Superior temporal gyrus (tissue), 1 donor: ENCODE measurements at regions not wholly inside any gene's neighbourhood (a gene's known extent, or its start where the extent isn't known, plus 50 kb on each side); places are given as distances from the start of the nearest gene placed in this dataset.
"Not testable (repeated sequence)": the region's sequence is repeated elsewhere in the genome, so short reads cannot be mapped to it uniquely, and the experiment has no call there.

ENCODE experiments used
- DNase-seq: peaks from one replicate; pipeline ENCODE4 v3.0.0-alpha.2; 2016; ENCODE audit errors: extremely low spot score

- DNase-seq = no peak
Measured at GRCh38 chr12:87679251-87679650, 349.9 kb downstream of the C12orf50 start.

GRCh38 chr12:87678453-87678852 is 350.7 kb downstream of the C12orf50 start:
- no peak for DNase-seq

- DNase-seq = no peak
Measured at GRCh38 chr12:87676731-87677130, 352.5 kb downstream of the C12orf50 start.

GRCh38 chr12:87671757-87672156 is 357.4 kb downstream of the C12orf50 start:
- no peak for DNase-seq

GRCh38 chr12:87670448-87670847 is 358.8 kb downstream of the C12orf50 start:
- no peak for DNase-seq

- DNase-seq = no peak
Measured at GRCh38 chr12:87667378-87667777, 361.8 kb downstream of the C12orf50 start.

- no peak for DNase-seq
Measured at GRCh38 chr12:87661786-87662377, 367.3 kb downstream of the C12orf50 start.

- no peak for DNase-seq
Measured at GRCh38 chr12:87660987-87661774, 368.0 kb downstream of the C12orf50 start.

- no peak for DNase-seq
Measured at GRCh38 chr12:87660291-87660690, 368.9 kb downstream of the C12orf50 start.

GRCh38 chr12:87656311-87656710 is 372.9 kb downstream of the C12orf50 start:
- no peak for DNase-seq

GRCh38 chr12:87651670-87652425 is 377.4 kb downstream of the C12orf50 start:
- DNase-seq = no peak

GRCh38 chr12:87642245-87642644 is 387.0 kb downstream of the C12orf50 start:
- DNase-seq = no peak

- DNase-seq = no peak
Measured at GRCh38 chr12:87618199-87618598, 411.0 kb downstream of the C12orf50 start.

- DNase-seq = no peak
Measured at GRCh38 chr12:87612996-87613395, 416.2 kb downstream of the C12orf50 start.

- DNase-seq = no peak
Measured at GRCh38 chr12:87608321-87608720, 420.9 kb downstream of the C12orf50 start.

GRCh38 chr12:87603727-87604126 is 425.5 kb downstream of the C12orf50 start:
- DNase-seq = no peak

GRCh38 chr12:87599459-87599858 is 429.7 kb downstream of the C12orf50 start:
- no peak for DNase-seq

GRCh38 chr12:87597114-87597513 is 432.1 kb downstream of the C12orf50 start:
- DNase-seq = no peak

GRCh38 chr12:87596636-87597035 is 432.6 kb downstream of the C12orf50 start:
- DNase-seq = no peak

- DNase-seq = no peak
Measured at GRCh38 chr12:87596134-87596533, 433.1 kb downstream of the C12orf50 start.

- DNase-seq = no peak
Measured at GRCh38 chr12:87585882-87586557, 443.2 kb downstream of the C12orf50 start.

- not testable (repeated sequence) for DNase-seq
Measured at GRCh38 chr12:87579091-87579490, 450.1 kb downstream of the C12orf50 start.
